Activated CD4-positive, alpha-beta T cell treated with anti-CD3 and anti-CD28 coated beads for 36 hours (primary cell): ENCODE measurements at regions not wholly inside any gene's neighbourhood (a gene's known extent, or its start where the extent isn't known, plus 50 kb on each side); places are given as distances from the start of the nearest gene placed in this dataset.

Experiments used
- ATAC-seq: fragments of 200-7000 bp; cut with Tn5 transposase; one replicate; pipeline ENCODE4 v1.10.0; 2021; ENCODE audit warnings: mild to moderate bottlenecking, moderate library complexity
- CTCF ChIA-PET: fragments of 350-600 bp; sonication (Branson Sonifier 250); formaldehyde crosslinking; loops from one replicate; lab custom pipeline; 2021; ENCODE audit warnings: antibody characterized with exemption; lab: Charles Lee
- POLR2A ChIA-PET: fragments of 350-600 bp; sonication (Branson Sonifier 250); formaldehyde crosslinking; loops from one replicate; lab custom pipeline; 2021; ENCODE audit warnings: antibody characterized with exemption, inconsistent platforms; lab: Charles Lee
- DNase-seq: peaks from one replicate; pipeline ENCODE4 v3.0.0-alpha.2; 2020
- H3K27ac Mint-ChIP-seq: one replicate; pipeline ENCODE4 v1.8.0; 2021; ENCODE audit warnings: mixed read lengths
- H3K27me3 Mint-ChIP-seq: one replicate; pipeline ENCODE4 v1.8.0; 2021; ENCODE audit warnings: mixed read lengths
- H3K36me3 Mint-ChIP-seq: one replicate; pipeline ENCODE4 v1.8.0; 2021; ENCODE audit warnings: low read depth, mixed read lengths
- H3K4me1 Mint-ChIP-seq: one replicate; pipeline ENCODE4 v1.8.0; 2021; ENCODE audit warnings: mixed read lengths
- H3K4me3 Mint-ChIP-seq: one replicate; pipeline ENCODE4 v1.8.0; 2021; ENCODE audit warnings: mild to moderate bottlenecking, moderate library complexity, mixed read lengths
- H3K9me3 Mint-ChIP-seq: one replicate; pipeline ENCODE4 v1.8.0; 2021; ENCODE audit warnings: low read depth, mixed read lengths
- intact Hi-C, 2 experiments: fragments of 100-400 bp; cut with DNase I in 1 of 2; cut with micrococcal nuclease in 1 of 2; formaldehyde crosslinking; loops; one replicate each; pipeline versions ENCODE4 v1.14.2 to v1.15.1; 2022 to 2024; cut with DNase I, micrococcal nuclease

- H3K27ac Mint-ChIP-seq, result no peak overlapping the region
- no peaks in the 10 kb centered on the region for H3K36me3 Mint-ChIP-seq
- H3K9me3 Mint-ChIP-seq, result no peaks in the 10 kb centered on the region
- peaks cover 2% of the 10 kb centered on the region for H3K27me3 Mint-ChIP-seq
- ATAC-seq (no peak), DNase-seq (no peak)
- intact Hi-C loops, result no loop called here
- H3K4me1 Mint-ChIP-seq, result no peaks in the 10 kb centered on the region
- POLR2A ChIA-PET, result no interaction called here
- CTCF ChIA-PET, result no interaction called here
- no peak overlapping the region for H3K4me3 Mint-ChIP-seq
These were observed 190.3 kb upstream of the IRX6 start for GRCh38 chr16:55133654-55134053.

GRCh38 chr16:55136356-55137150 lies 187.4 kb upstream of the IRX6 start:
- ATAC-seq (no peak), DNase-seq (no peak)
- no peaks in the 10 kb centered on the region for H3K4me1 Mint-ChIP-seq
- no peaks in the 10 kb centered on the region for H3K9me3 Mint-ChIP-seq
- ChIA-PET POLR2A (interaction anchor here (0.5 kb wide), 1 partner anchor 25 kb away, joined by 3 read pairs; no protein-coding TSS in a partner anchor), CTCF (no interaction called here)
- intact Hi-C loops, result no loop called here
- H3K4me3 Mint-ChIP-seq, result no peak overlapping the region
- H3K27ac Mint-ChIP-seq, result no peak overlapping the region
- no peaks in the 10 kb centered on the region for H3K36me3 Mint-ChIP-seq
- peaks cover 2% of the 10 kb centered on the region for H3K27me3 Mint-ChIP-seq

DNA sequence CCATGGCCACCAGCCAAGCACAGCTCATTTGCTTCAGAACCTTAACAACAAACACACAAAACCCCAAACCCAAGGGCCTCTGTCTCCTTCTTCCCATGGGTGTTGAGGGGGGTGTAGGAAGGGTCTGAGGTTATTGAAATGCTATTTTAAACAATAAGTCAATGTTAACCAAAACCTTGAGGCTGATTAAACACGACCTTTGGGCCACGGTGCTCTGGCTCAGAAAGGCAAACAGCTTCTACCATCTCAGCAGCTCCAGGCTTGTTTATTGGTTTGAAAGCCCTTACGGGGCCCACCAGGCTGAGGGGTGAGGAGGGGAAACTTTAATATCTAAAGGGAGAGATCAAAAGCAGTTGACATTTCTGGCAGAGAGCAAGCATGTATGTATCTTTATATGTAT lies 185.7 kb upstream of the IRX6 start:
- ChIA-PET CTCF (interaction anchor here (0.8 kb wide), 1 partner anchor 11 kb away, joined by 3 read pairs; no protein-coding TSS in a partner anchor), POLR2A (no interaction called here)
- Mint-ChIP-seq H3K27ac (no peak overlapping the region), H3K4me3 (no peak overlapping the region), H3K9me3 (no peaks in the 10 kb centered on the region), H3K27me3 (peaks cover 2% of the 10 kb centered on the region), H3K36me3 (no peaks in the 10 kb centered on the region), H3K4me1 (no peaks in the 10 kb centered on the region)
- DNase-seq, result no peak
- intact Hi-C loops, result no loop called here
- ATAC-seq, result no peak

GRCh38 chr16:55142405-55142804 lies 181.6 kb upstream of the IRX6 start:
- POLR2A ChIA-PET, result no interaction called here
- intact Hi-C loops, result no loop called here
- no peaks in the 10 kb centered on the region for H3K9me3 Mint-ChIP-seq
- ATAC-seq (no peak), DNase-seq (no peak)
- H3K36me3 Mint-ChIP-seq, result no peaks in the 10 kb centered on the region
- H3K27me3 Mint-ChIP-seq, result no peaks in the 10 kb centered on the region
- no peaks in the 10 kb centered on the region for H3K4me1 Mint-ChIP-seq
- no peak overlapping the region for H3K27ac Mint-ChIP-seq
- CTCF ChIA-PET, result no interaction called here
- no peak overlapping the region for H3K4me3 Mint-ChIP-seq

- ATAC-seq (no peak), DNase-seq (no peak)
- Mint-ChIP-seq H3K27me3 (peaks cover 2% of the 10 kb centered on the region), H3K27ac (no peak overlapping the region), H3K9me3 (no peaks in the 10 kb centered on the region), H3K4me1 (no peaks in the 10 kb centered on the region), H3K4me3 (no peak overlapping the region), H3K36me3 (no peaks in the 10 kb centered on the region)
- ChIA-PET CTCF (no interaction called here), POLR2A (no interaction called here)
- intact Hi-C loops, result no loop called here
These were observed 179.4 kb upstream of the IRX6 start for GRCh38 chr16:55144651-55145050.

GRCh38 chr16:55145771-55146603 lies 178.0 kb upstream of the IRX6 start:
- POLR2A ChIA-PET, result no interaction called here
- Mint-ChIP-seq H3K36me3 (no peaks in the 10 kb centered on the region), H3K9me3 (no peaks in the 10 kb centered on the region), H3K27me3 (peaks cover 2% of the 10 kb centered on the region), H3K4me3 (no peak overlapping the region), H3K4me1 (no peaks in the 10 kb centered on the region), H3K27ac (no peak overlapping the region)
- CTCF ChIA-PET, result no interaction called here
- no peak for DNase-seq
- intact Hi-C loops, result no loop called here
- no peak for ATAC-seq

DNA sequence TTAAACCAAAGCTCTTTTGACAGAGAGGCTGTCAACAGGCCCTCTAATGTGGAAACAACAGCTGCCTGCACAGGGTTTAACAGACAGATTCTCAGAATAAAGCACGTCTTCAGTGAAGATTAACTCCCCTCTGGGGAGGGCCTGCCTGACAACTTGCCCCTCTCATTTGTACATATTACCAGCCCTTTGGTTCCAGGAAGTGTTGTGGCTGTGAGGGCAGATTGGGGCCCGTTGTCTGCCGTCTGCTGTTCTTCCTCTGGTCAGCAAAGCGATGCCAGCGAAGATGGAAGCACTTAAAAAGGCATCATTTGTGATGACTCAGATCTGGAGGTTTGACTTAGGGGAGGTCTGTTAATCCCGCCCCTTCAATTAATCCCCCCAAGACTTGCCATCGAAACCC lies 177.0 kb upstream of the IRX6 start:
- Mint-ChIP-seq H3K36me3 (no peaks in the 10 kb centered on the region), H3K27me3 (peaks cover 2% of the 10 kb centered on the region), H3K27ac (no peak overlapping the region), H3K9me3 (no peaks in the 10 kb centered on the region), H3K4me1 (no peaks in the 10 kb centered on the region), H3K4me3 (no peak overlapping the region)
- DNase-seq (no peak), ATAC-seq (no peak)
- intact Hi-C loops, result no loop called here
- ChIA-PET CTCF (no interaction called here), POLR2A (no interaction called here)

DNA sequence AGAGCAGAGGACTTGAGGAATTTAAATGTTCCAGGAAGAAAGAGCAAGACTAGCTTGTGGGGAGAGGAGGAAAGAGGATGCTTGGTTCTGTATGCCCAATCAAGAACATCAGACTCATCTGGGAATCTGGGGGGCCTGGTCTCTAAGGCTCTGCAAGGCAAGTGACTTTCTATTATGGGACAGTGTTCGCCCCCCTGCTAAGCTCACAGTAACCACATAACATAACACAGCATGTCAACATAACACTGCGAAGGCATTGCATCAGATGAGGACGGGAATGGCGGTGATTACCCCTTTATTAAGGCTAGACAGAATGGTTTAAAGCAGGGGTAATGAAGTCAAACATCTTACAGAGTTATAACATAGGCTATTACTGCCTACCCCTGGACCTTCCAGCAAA lies 176.6 kb upstream of the IRX6 start:
- H3K27ac Mint-ChIP-seq, result no peak overlapping the region
- POLR2A ChIA-PET, result no interaction called here

DNA sequence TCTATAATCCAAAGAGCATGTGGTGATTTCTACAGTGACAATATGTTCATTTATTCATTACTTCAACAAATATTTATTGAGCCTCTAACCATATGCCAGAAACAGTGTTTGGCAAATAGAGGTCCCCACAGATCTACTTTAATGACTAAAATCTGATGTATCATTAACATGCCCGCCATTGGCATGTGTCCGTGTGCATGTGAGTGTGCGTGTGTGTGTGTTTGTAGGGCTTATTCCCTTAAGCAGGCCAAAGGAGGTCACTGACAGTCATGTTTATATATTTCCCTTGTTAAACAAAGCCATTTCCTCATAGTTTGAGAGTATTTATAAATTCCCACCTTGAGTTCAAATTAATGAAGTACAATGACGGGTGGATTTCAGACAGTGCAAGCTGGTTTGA lies 174.4 kb upstream of the IRX6 start:
- no peaks in the 10 kb centered on the region for H3K4me1 Mint-ChIP-seq
- CTCF ChIA-PET, result no interaction called here
- H3K27me3 Mint-ChIP-seq, result peaks cover 6% of the 10 kb centered on the region
- intact Hi-C loops, result no loop called here
- H3K27ac Mint-ChIP-seq, result no peak overlapping the region
- DNase-seq, result no peak
- H3K36me3 Mint-ChIP-seq, result no peaks in the 10 kb centered on the region
- H3K9me3 Mint-ChIP-seq, result no peaks in the 10 kb centered on the region
- no peak for ATAC-seq
- POLR2A ChIA-PET, result no interaction called here
- no peak overlapping the region for H3K4me3 Mint-ChIP-seq

More for the DNA sequence above, 176.6 kb upstream of the IRX6 start:
- no peak overlapping the region for H3K4me3 Mint-ChIP-seq
- H3K9me3 Mint-ChIP-seq, result no peaks in the 10 kb centered on the region
- no peaks in the 10 kb centered on the region for H3K36me3 Mint-ChIP-seq
- ATAC-seq (no peak), DNase-seq (no peak)
- intact Hi-C loops, result no loop called here
- CTCF ChIA-PET, result no interaction called here
- H3K4me1 Mint-ChIP-seq, result no peaks in the 10 kb centered on the region
- H3K27me3 Mint-ChIP-seq, result peaks cover 2% of the 10 kb centered on the region

DNA sequence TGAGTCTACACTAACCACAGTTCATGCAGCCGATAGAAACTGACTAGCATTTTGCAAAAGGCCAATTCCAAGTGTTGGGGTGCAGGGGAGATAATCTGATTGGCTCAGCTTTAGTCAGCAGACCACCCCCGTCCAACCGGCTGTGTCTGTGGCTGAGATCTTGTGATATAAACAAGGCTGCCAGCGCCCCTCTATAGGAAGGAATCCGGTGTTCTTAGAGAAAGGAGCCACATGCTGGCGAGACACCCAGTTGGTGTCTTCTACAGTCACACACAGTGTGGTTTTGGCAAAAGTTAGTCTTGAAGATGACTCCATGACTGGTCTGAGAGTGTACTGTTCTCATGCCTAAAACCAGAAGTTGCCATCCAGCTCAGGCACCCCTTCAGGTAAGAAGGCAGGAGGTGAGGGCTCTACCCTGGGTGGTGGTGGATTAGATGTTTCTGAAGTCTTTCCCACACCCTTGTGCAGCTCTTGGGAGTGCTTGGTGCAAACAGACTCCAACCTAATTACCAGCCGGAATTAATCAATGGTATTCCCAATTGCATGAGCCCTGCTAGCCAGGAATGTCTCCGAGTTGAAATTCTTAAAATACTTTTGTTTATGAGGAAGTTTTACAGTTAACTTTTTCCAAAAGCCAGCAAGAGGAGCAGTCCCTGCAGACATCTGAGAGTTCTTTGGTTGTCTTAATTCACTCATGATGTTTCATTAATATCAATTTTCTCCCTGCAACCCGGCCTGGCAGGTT lies 172.3 kb upstream of the IRX6 start:
- ChIA-PET POLR2A (no interaction called here), CTCF (no interaction called here)
- no peaks in the 10 kb centered on the region for H3K4me1 Mint-ChIP-seq
- no peak overlapping the region for H3K4me3 Mint-ChIP-seq
- H3K9me3 Mint-ChIP-seq, result no peaks in the 10 kb centered on the region
- DNase-seq, result no peak
- no peaks in the 10 kb centered on the region for H3K36me3 Mint-ChIP-seq
- intact Hi-C loops, result no loop called here
- ATAC-seq, result no peak
- H3K27me3 Mint-ChIP-seq, result peaks cover 6% of the 10 kb centered on the region
- H3K27ac Mint-ChIP-seq, result no peak overlapping the region

GRCh38 chr16:55152875-55153390 lies 171.1 kb upstream of the IRX6 start:
- ChIA-PET POLR2A (no interaction called here), CTCF (no interaction called here)
- no peak overlapping the region for H3K27ac Mint-ChIP-seq
- intact Hi-C loops, result no loop called here
- no peaks in the 10 kb centered on the region for H3K9me3 Mint-ChIP-seq
- no peaks in the 10 kb centered on the region for H3K36me3 Mint-ChIP-seq
- no peak for DNase-seq
- no peaks in the 10 kb centered on the region for H3K4me1 Mint-ChIP-seq
- no peak for ATAC-seq
- no peak overlapping the region for H3K4me3 Mint-ChIP-seq
- peaks cover 6% of the 10 kb centered on the region for H3K27me3 Mint-ChIP-seq
